ENCODE measurements at regions not wholly inside any gene's neighbourhood (a gene's known extent, or its start where the extent isn't known, plus 50 kb on each side); places are given as distances from the start of the nearest gene placed in this dataset.

- in situ Hi-C loops (cut with MboI; ENCODE audit: low pct_unique_long_range_greater_than_20kb, low sequenced_read_pairs, unreplicated experiment): no loop called here
- DNase-seq (ENCODE audit: low spot score): no peak
- no peak for TF ChIP-seq CTCF (IDR thresholded peaks at IDR 0.05; ENCODE audit: extremely low read depth, insufficient read depth, missing control alignments)
Observed at GRCh38 chr10:128716181-128716580, 590.0 kb upstream of the MKI67 start.

GRCh38 chr10:128721963-128722445 is 595.8 kb upstream of the MKI67 start:
- TF ChIP-seq CTCF (IDR thresholded peaks at IDR 0.05; ENCODE audit: extremely low read depth, insufficient read depth, missing control alignments): no peak
- no peak for DNase-seq (ENCODE audit: low spot score)
- in situ Hi-C loops (cut with MboI; ENCODE audit: low pct_unique_long_range_greater_than_20kb, low sequenced_read_pairs, unreplicated experiment): no loop called here

GRCh38 chr10:128722947-128723346 is 596.7 kb upstream of the MKI67 start:
- in situ Hi-C loops (cut with MboI; ENCODE audit: low pct_unique_long_range_greater_than_20kb, low sequenced_read_pairs, unreplicated experiment): no loop called here
- no peak for DNase-seq (ENCODE audit: low spot score)
- no peak for TF ChIP-seq CTCF (IDR thresholded peaks at IDR 0.05; ENCODE audit: extremely low read depth, insufficient read depth, missing control alignments)

- in situ Hi-C loops (cut with MboI; ENCODE audit: low pct_unique_long_range_greater_than_20kb, low sequenced_read_pairs, unreplicated experiment): no loop called here
- TF ChIP-seq CTCF (IDR thresholded peaks at IDR 0.05; ENCODE audit: extremely low read depth, insufficient read depth, missing control alignments): no peak
- DNase-seq (ENCODE audit: low spot score): no peak
Observed at GRCh38 chr10:128723631-128724205, 597.5 kb upstream of the MKI67 start.

GRCh38 chr10:128725531-128725930 is 599.3 kb upstream of the MKI67 start:
- DNase-seq (ENCODE audit: low spot score): no peak
- no peak for TF ChIP-seq CTCF (IDR thresholded peaks at IDR 0.05; ENCODE audit: extremely low read depth, insufficient read depth, missing control alignments)
- in situ Hi-C loops (cut with MboI; ENCODE audit: low pct_unique_long_range_greater_than_20kb, low sequenced_read_pairs, unreplicated experiment): no loop called here

GRCh38 chr10:128727114-128727513 is 600.9 kb upstream of the MKI67 start:
- no peak for TF ChIP-seq CTCF (IDR thresholded peaks at IDR 0.05; ENCODE audit: extremely low read depth, insufficient read depth, missing control alignments)
- in situ Hi-C loops (cut with MboI; ENCODE audit: low pct_unique_long_range_greater_than_20kb, low sequenced_read_pairs, unreplicated experiment): no loop called here
- DNase-seq (ENCODE audit: low spot score): no peak
